H9 (cell line): ENCODE measurements at regions not wholly inside any gene's neighbourhood (a gene's known extent, or its start where the extent isn't known, plus 50 kb on each side); places are given as distances from the start of the nearest gene placed in this dataset.

Experiments
- DNase-seq: peaks from one replicate; pipeline ENCODE4 v3.0.0-alpha.2; 2017
- H2AFZ ChIP-seq: one replicate; pipeline ENCODE4 v1.6.1; 2013; ENCODE audit warnings: mild to moderate bottlenecking, low read length, control low read depth, moderate library complexity
- H2AK5ac ChIP-seq: 2 replicates; pipeline ENCODE4 v1.6.1; 2013; ENCODE audit warnings: low read length, control low read depth, mixed read lengths; ENCODE audit not compliant: insufficient read length
- H2BK120ac ChIP-seq: one replicate; pipeline ENCODE4 v1.6.1; 2013; ENCODE audit warnings: low read depth, mild to moderate bottlenecking, low read length, control low read depth, inconsistent platforms; ENCODE audit not compliant: poor library complexity, severe bottlenecking
- H2BK12ac ChIP-seq: 2 replicates; pipeline ENCODE4 v1.6.1; 2013; ENCODE audit warnings: low read length, control low read depth, mixed read lengths, low read depth; ENCODE audit not compliant: insufficient read length
- H2BK15ac ChIP-seq: 2 replicates; pipeline ENCODE4 v1.6.1; 2013; ENCODE audit warnings: low read depth, low read length, control low read depth
- H2BK20ac ChIP-seq: one replicate; pipeline ENCODE4 v1.6.1; 2013; ENCODE audit warnings: low read depth, mild to moderate bottlenecking, low read length, control low read depth, inconsistent platforms; ENCODE audit not compliant: poor library complexity, severe bottlenecking
- H2BK5ac ChIP-seq: 2 replicates; pipeline ENCODE4 v1.6.1; 2013; ENCODE audit warnings: low read length, control low read depth, mixed read lengths; ENCODE audit not compliant: insufficient read length
- H3K14ac ChIP-seq: 2 replicates; pipeline ENCODE4 v1.6.1; 2013; ENCODE audit warnings: low read length, control low read depth; ENCODE audit not compliant: insufficient read depth
- H3K18ac ChIP-seq: 2 replicates; pipeline ENCODE4 v1.6.1; 2013; ENCODE audit warnings: low read depth, mild to moderate bottlenecking, mixed read lengths, low read length, control low read depth; ENCODE audit not compliant: insufficient read length
- H3K23ac ChIP-seq: 2 replicates; pipeline ENCODE4 v1.6.1; 2013; ENCODE audit warnings: low read length, control low read depth, mixed read lengths, low read depth; ENCODE audit not compliant: insufficient read length
- H3K23me2 ChIP-seq: 2 replicates; pipeline ENCODE4 v1.6.1; 2013; ENCODE audit warnings: low read depth, mild to moderate bottlenecking, mixed read lengths, low read length, control low read depth; ENCODE audit not compliant: insufficient read length, poor library complexity, severe bottlenecking
- H3K27ac ChIP-seq: 2 replicates; pipeline ENCODE4 v1.5.1; 2013; ENCODE audit warnings: low read length, control low read depth, mixed read lengths, low read depth; ENCODE audit not compliant: insufficient read length
- H3K27me3 ChIP-seq: 2 replicates; pipeline ENCODE4 v1.6.1; 2013; ENCODE audit warnings: low read length, control low read depth, inconsistent platforms; ENCODE audit not compliant: insufficient read depth
- H3K4ac ChIP-seq: 2 replicates; pipeline ENCODE4 v1.6.1; 2013; ENCODE audit warnings: low read depth, mild to moderate bottlenecking, control low read depth, inconsistent platforms, low read length, moderate library complexity
- H3K4me1 ChIP-seq: 2 replicates; pipeline ENCODE4 v1.6.1; 2013; ENCODE audit warnings: low read length, control low read depth, inconsistent platforms; ENCODE audit not compliant: insufficient read depth
- H3K4me2 ChIP-seq: 2 replicates; pipeline ENCODE4 v1.6.1; 2013; ENCODE audit warnings: low read length, control low read depth, mixed read lengths; ENCODE audit not compliant: insufficient read length, insufficient read depth
- H3K56ac ChIP-seq: 2 replicates; pipeline ENCODE4 v1.6.1; 2013; ENCODE audit warnings: low read depth, mild to moderate bottlenecking, mixed read lengths, low read length, control low read depth; ENCODE audit not compliant: insufficient read length
- H3K79me1 ChIP-seq: 2 replicates; pipeline ENCODE4 v1.6.1; 2013; ENCODE audit warnings: low read depth, mild to moderate bottlenecking, moderate library complexity, low read length, control low read depth, inconsistent platforms; ENCODE audit not compliant: insufficient read depth, poor library complexity, severe bottlenecking
- H3K79me2 ChIP-seq: 2 replicates; pipeline ENCODE4 v1.6.1; 2013; ENCODE audit warnings: low read length, control low read depth, inconsistent platforms; ENCODE audit not compliant: insufficient read depth
- H3K9ac ChIP-seq: 2 replicates; pipeline ENCODE4 v1.6.1; 2013; ENCODE audit warnings: low read length, control low read depth, mixed read lengths; ENCODE audit not compliant: insufficient read length; ENCODE audit errors: extremely low read depth
- H3K9me3 ChIP-seq: one replicate; pipeline ENCODE4 v1.6.1; 2013; ENCODE audit warnings: low read depth, low read length, inconsistent platforms; ENCODE audit not compliant: control insufficient read depth
- H3T11ph ChIP-seq: one replicate; pipeline ENCODE4 v1.6.1; 2013; ENCODE audit warnings: mild to moderate bottlenecking, low read length, control low read depth, inconsistent platforms
- H4K20me1 ChIP-seq: one replicate; pipeline ENCODE4 v1.6.1; 2013; ENCODE audit not compliant: control insufficient read depth, insufficient read length, insufficient read depth
- H4K5ac ChIP-seq: 2 replicates; pipeline ENCODE4 v1.6.1; 2013; ENCODE audit warnings: low read depth, mild to moderate bottlenecking, mixed read lengths, low read length, control low read depth; ENCODE audit not compliant: insufficient read length
- H4K8ac ChIP-seq: replicated peaks from 2 replicates; pipeline ENCODE4 v1.6.1; 2013; ENCODE audit warnings: low read length, control low read depth, mixed read lengths, low read depth; ENCODE audit not compliant: insufficient read length
- H4K91ac ChIP-seq: 2 replicates; pipeline ENCODE4 v1.6.1; 2013; ENCODE audit warnings: low read depth, mild to moderate bottlenecking, moderate library complexity, mixed read lengths, low read length, control low read depth; ENCODE audit not compliant: insufficient read length
- H3K27ac Mint-ChIP-seq, 3 experiments: 2 replicates in 2 of 3; 3 replicates in 1 of 3; pipeline ENCODE4 v1.8.0; 2020 to 2021; ENCODE audit warnings: mixed read lengths in 3 of 3, mild to moderate bottlenecking in 1 of 3, moderate library complexity in 1 of 3
- H3K27me3 Mint-ChIP-seq: 2 replicates; pipeline ENCODE4 v1.8.0; 2021; ENCODE audit warnings: low read depth, mild to moderate bottlenecking, moderate library complexity, mixed read lengths
- H3K36me3 Mint-ChIP-seq, 3 experiments: 2 replicates in 2 of 3; 3 replicates in 1 of 3; pipeline ENCODE4 v1.8.0; 2020 to 2021; ENCODE audit warnings: low read depth in 3 of 3, mixed read lengths in 3 of 3; ENCODE audit not compliant: insufficient read depth in 1 of 3
- H3K4me1 Mint-ChIP-seq, 2 experiments: 2 replicates each; pipeline ENCODE4 v1.8.0; 2020; ENCODE audit warnings: mixed read lengths in 2 of 2
- H3K4me3 Mint-ChIP-seq, 2 experiments: 2 replicates in 1 of 2; 3 replicates in 1 of 2; pipeline ENCODE4 v1.8.0; 2020 to 2021; ENCODE audit warnings: mild to moderate bottlenecking in 2 of 2, mixed read lengths in 2 of 2, moderate library complexity in 1 of 2
- H3K9me3 Mint-ChIP-seq, 2 experiments: 2 replicates in 1 of 2; 3 replicates in 1 of 2; pipeline ENCODE4 v1.8.0; 2020; ENCODE audit warnings: mild to moderate bottlenecking in 2 of 2, mixed read lengths in 2 of 2, moderate library complexity in 1 of 2
- CTCF ChIP-seq: fragments of 200-600 bp; sonication (generic); conservative IDR thresholded peaks from 3 replicates; pipeline ENCODE4 v1.8.0; 2021; ENCODE audit warnings: antibody characterized with exemption, mild to moderate bottlenecking
- WGBS: extraction: QIAGEN DNeasy Blood & Tissue Kit; methylation state at CpG from one replicate; pipeline ENCODE4 v1.1.7; 2013; ENCODE audit warnings: missing lambda C conversion rate, low lambda C conversion rate, mixed read lengths; ENCODE audit not compliant: insufficient read length; ENCODE audit errors: extremely low coverage; 5-methylcytosine and 5-hydroxymethylcytosine counted together

DNA sequence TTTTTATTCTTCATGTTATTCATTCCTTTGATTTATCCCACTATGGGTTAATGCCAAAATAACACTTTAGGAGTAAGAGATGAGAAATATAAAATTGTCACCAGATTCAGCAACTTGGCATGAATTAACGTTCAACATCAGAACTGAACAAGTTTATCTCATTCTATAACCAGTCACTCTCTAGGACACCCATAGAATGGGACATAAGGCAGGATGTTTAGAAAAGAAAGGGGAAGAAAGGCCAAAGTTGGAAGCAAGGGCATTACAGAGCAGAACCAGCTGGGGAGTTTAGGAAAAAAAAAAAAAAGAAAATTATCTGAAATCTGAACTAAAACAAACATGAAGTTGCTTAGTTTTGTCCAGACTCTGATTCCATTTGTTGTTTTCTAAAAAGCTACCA lies 211.0 kb downstream of the PMAIP1 start:
- no peaks in the 10 kb centered on the region for H3K79me1 ChIP-seq
- H3K14ac ChIP-seq = no peak overlapping the region
- no peak overlapping the region for H3K4me2 ChIP-seq
- TF ChIP-seq CTCF = no peak
- no peak overlapping the region for H3K23ac ChIP-seq
- H2AFZ ChIP-seq = no peak overlapping the region
- H4K8ac ChIP-seq = no peak overlapping the region
- no peaks in the 10 kb centered on the region for H3K79me2 ChIP-seq
- H3K56ac ChIP-seq = no peak overlapping the region
- H3K23me2 ChIP-seq = no peaks in the 10 kb centered on the region
- DNase-seq = no peak
- no peak overlapping the region for H2BK12ac ChIP-seq
- Mint-ChIP-seq H3K4me1 (no peaks in the 10 kb centered on the region), H3K36me3 (no peaks in the 10 kb centered on the region; a peak in 1 of 7 replicates), H3K4me3 (no peak overlapping the region), H3K27ac (no peak overlapping the region), H3K27me3 (no peaks in the 10 kb centered on the region), H3K9me3 (no peaks in the 10 kb centered on the region)
- H4K20me1 ChIP-seq = no peaks in the 10 kb centered on the region
- H3K9me3 ChIP-seq = no peaks in the 10 kb centered on the region
- H2BK120ac ChIP-seq = no peak overlapping the region
- H3K4me1 ChIP-seq = no peaks in the 10 kb centered on the region
- H3T11ph ChIP-seq = no peak overlapping the region
- H4K5ac ChIP-seq = no peak overlapping the region
- H4K91ac ChIP-seq = no peak overlapping the region
- H2AK5ac ChIP-seq = no peak overlapping the region
- H2BK5ac ChIP-seq = no peak overlapping the region
- H3K27ac ChIP-seq = no peak overlapping the region
- H3K9ac ChIP-seq = no peak overlapping the region
- H3K18ac ChIP-seq = no peak overlapping the region
- H3K4ac ChIP-seq = no peak overlapping the region
- H2BK20ac ChIP-seq = no peak overlapping the region
- WGBS = no CpG with 5 or more reads among the region's 1 CpG
- no peaks in the 10 kb centered on the region for H3K27me3 ChIP-seq
- H2BK15ac ChIP-seq = no peak overlapping the region
